ENCODE measurements at regions not wholly inside any gene's neighbourhood (a gene's known extent, or its start where the extent isn't known, plus 50 kb on each side); places are given as distances from the start of the nearest gene placed in this dataset.

- no peak for TF ChIP-seq CTCF (conservative IDR thresholded peaks at IDR 0.05; ENCODE audit: low read length)
- no peak for TF ChIP-seq EZH2phosphoT487 (IDR thresholded peaks at IDR 0.05; ENCODE audit: borderline replicate concordance, low read depth, low read length)
Measured at GRCh38 chr6:15864038-15864707, 201.3 kb upstream of the DTNBP1 start.

Data from OCI-LY7 (cell line).